ENCODE measurements at regions not wholly inside any gene's neighbourhood (a gene's known extent, or its start where the extent isn't known, plus 50 kb on each side); places are given as distances from the start of the nearest gene placed in this dataset.

DNA sequence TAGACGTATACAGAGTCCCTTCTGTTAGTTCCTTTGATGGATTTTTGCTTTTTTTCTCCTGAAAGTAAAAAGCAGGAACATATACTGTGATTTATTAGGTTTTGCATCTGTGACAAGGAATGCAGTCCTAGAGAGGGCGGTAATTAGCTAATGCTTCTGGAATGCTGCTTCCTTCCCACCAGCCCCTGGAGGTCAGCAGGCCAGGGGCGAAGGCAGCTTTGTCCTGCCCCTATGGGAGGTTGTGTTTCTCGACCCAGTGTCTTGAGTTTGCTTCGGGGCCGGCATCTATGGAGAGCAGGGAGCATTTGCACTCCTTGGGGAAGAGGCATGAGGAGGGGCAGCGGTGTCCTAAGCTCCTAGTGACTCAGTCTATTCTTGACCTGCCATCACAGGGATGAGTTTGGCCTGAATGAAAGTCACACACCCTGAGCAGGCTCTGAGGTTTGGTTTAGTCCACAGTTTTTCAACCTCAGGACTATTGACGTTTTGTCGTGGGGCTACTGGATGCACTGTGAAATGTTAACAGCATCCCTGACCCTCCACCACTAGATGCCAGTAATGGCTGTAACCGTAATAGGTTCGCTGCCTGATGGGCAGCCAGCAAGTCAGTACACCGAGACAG lies 85.0 kb upstream of the KCNJ15 start:
- no TSS peak for BruUV-seq (replicated peaks)
- H3K4me3 Mint-ChIP-seq (ENCODE audit: unreplicated experiment), result no peak overlapping the region
- H3K9me3 Mint-ChIP-seq (ENCODE audit: unreplicated experiment), result no peaks in the 10 kb centered on the region
- CTCF ChIA-PET, result interaction anchor here (0.5 to 5.2 kb wide), 14 partner anchors 8 to 975 kb away, joined by 3 to 47 read pairs (median 3); no protein-coding TSS in a partner anchor
- intact Hi-C loops (cut with micrococcal nuclease), result no loop called here
- TF ChIP-seq, protein P1, sequence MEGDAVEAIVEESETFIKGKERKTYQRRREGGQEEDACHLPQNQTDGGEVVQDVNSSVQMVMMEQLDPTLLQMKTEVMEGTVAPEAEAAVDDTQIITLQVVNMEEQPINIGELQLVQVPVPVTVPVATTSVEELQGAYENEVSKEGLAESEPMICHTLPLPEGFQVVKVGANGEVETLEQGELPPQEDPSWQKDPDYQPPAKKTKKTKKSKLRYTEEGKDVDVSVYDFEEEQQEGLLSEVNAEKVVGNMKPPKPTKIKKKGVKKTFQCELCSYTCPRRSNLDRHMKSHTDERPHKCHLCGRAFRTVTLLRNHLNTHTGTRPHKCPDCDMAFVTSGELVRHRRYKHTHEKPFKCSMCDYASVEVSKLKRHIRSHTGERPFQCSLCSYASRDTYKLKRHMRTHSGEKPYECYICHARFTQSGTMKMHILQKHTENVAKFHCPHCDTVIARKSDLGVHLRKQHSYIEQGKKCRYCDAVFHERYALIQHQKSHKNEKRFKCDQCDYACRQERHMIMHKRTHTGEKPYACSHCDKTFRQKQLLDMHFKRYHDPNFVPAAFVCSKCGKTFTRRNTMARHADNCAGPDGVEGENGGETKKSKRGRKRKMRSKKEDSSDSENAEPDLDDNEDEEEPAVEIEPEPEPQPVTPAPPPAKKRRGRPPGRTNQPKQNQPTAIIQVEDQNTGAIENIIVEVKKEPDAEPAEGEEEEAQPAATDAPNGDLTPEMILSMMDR (IDR thresholded peaks at IDR 0.05; ENCODE audit: unreplicated experiment), result peak; percentile 4
- H3K36me3 Mint-ChIP-seq (ENCODE audit: insufficient read depth, unreplicated experiment), result no peaks in the 10 kb centered on the region
- H3K27ac Mint-ChIP-seq (ENCODE audit: low read depth, unreplicated experiment), result no peak overlapping the region
- DNase-seq (ENCODE audit: unreplicated experiment), result peak; percentile 33
- no peaks in the 10 kb centered on the region for H3K27me3 Mint-ChIP-seq (ENCODE audit: insufficient read depth, unreplicated experiment)
- peaks cover 26% of the 10 kb centered on the region for H3K4me1 Mint-ChIP-seq (ENCODE audit: insufficient read depth, unreplicated experiment)
- POLR2A ChIA-PET, result interaction anchor here (0.5 to 1.7 kb wide), 4 partner anchors 32 to 513 kb away, joined by 3 to 8 read pairs (median 3); no protein-coding TSS in a partner anchor

DNA sequence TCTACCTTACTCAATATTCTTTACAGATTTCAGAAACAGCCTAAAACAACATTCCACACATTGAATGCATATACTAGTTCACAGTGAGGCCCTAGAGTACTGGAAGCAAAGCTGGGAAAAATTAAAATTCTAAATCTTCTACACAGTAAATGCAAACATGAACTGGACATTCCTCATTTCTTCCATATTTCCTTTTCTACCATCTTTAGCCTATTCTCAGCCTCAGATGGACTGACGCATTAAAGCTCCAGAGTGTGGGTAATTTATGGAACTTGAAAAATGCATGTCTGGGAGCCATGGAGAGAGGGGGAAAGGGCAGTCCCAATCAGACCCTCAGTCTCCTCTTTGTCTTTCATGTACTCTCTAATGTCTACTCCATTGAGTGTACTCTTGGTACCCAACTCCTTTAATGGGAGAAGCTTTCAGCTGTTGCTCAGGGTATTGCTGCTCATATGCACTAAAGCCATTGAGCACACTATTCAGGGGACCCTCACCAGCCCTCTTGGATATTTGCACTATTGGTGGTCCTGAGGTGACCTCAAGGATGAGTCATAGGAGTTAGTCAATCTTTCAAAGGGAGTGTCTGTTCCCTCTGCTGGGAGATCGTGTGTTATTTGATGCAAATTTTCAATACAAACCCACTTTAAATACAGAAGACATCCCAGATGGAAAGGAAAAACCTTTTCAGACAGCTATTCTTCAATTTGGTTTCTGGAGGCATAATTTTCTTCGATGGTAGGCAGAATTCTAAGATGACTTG lies 83.3 kb upstream of the KCNJ15 start:
- no peaks in the 10 kb centered on the region for H3K27me3 Mint-ChIP-seq (ENCODE audit: insufficient read depth, unreplicated experiment)

DNA sequence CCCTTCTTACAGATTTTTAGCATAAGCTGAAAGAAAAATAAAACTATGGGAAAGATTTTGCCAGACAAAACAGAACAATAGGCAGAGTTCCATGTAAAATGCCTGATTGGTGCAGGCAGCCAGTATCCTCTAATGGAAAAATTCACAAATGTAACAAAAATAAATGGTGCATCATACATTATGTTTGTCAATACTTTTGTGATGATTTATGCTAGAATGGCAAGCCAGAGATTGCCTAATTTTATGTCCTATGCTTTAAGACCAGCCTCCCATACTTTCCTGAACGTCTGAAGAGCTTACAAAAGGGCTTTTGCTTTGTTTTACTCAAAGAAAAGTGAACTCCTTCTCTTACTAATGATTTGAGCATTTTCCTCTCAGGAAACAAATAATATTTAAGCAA lies 81.5 kb upstream of the KCNJ15 start:
- Mint-ChIP-seq H3K4me3 (ENCODE audit: unreplicated experiment) (no peak overlapping the region), H3K4me1 (ENCODE audit: insufficient read depth, unreplicated experiment) (peaks cover 38% of the 10 kb centered on the region), H3K9me3 (ENCODE audit: unreplicated experiment) (peaks cover 11% of the 10 kb centered on the region), H3K36me3 (ENCODE audit: insufficient read depth, unreplicated experiment) (no peaks in the 10 kb centered on the region), H3K27me3 (ENCODE audit: insufficient read depth, unreplicated experiment) (no peaks in the 10 kb centered on the region), H3K27ac (ENCODE audit: low read depth, unreplicated experiment) (no peak overlapping the region)
- DNase-seq (ENCODE audit: unreplicated experiment), result no peak
- CTCF ChIA-PET, result interaction anchor here (0.7 to 0.9 kb wide), 2 partner anchors 17 to 607 kb away, joined by 3 read pairs; no protein-coding TSS in a partner anchor
- TF ChIP-seq, protein P1 (IDR thresholded peaks at IDR 0.05; ENCODE audit: unreplicated experiment), result no peak
- intact Hi-C loops (cut with micrococcal nuclease), result no loop called here
- POLR2A ChIA-PET, result no interaction called here
- BruUV-seq (replicated peaks), result no TSS peak

More for the DNA sequence above, 83.3 kb upstream of the KCNJ15 start:
- no peak overlapping the region for H3K27ac Mint-ChIP-seq (ENCODE audit: low read depth, unreplicated experiment)
- ChIA-PET CTCF (interaction anchor here (1.2 to 5.2 kb wide), 4 partner anchors 45 to 183 kb away, joined by 4 to 28 read pairs (median 6); no protein-coding TSS in a partner anchor), POLR2A (interaction anchor here (0.6 to 1.2 kb wide), 2 partner anchors 13 to 200 kb away, joined by 3 to 4 read pairs; no protein-coding TSS in a partner anchor)
- TF ChIP-seq, protein P1 (IDR thresholded peaks at IDR 0.05; ENCODE audit: unreplicated experiment), result no peak
- no TSS peak for BruUV-seq (replicated peaks)
- H3K4me3 Mint-ChIP-seq (ENCODE audit: unreplicated experiment), result no peak overlapping the region
- no peak for DNase-seq (ENCODE audit: unreplicated experiment)
- H3K36me3 Mint-ChIP-seq (ENCODE audit: insufficient read depth, unreplicated experiment), result no peaks in the 10 kb centered on the region
- H3K9me3 Mint-ChIP-seq (ENCODE audit: unreplicated experiment), result peaks cover 6% of the 10 kb centered on the region
- H3K4me1 Mint-ChIP-seq (ENCODE audit: insufficient read depth, unreplicated experiment), result peaks cover 31% of the 10 kb centered on the region
- intact Hi-C loops (cut with micrococcal nuclease), result no loop called here
